PC-3 (cell line): ENCODE measurements at regions not wholly inside any gene's neighbourhood (a gene's known extent, or its start where the extent isn't known, plus 50 kb on each side); places are given as distances from the start of the nearest gene placed in this dataset.
"Not testable (repeated sequence)": the region's sequence is repeated elsewhere in the genome, so short reads cannot be mapped to it uniquely, and the experiment has no call there.

Experiments used
- ATAC-seq: fragments of 200-7000 bp; cut with Tn5 transposase; 2 replicates; pipeline ENCODE4 v1.9.1; 2020; ENCODE audit warnings: mild to moderate bottlenecking, moderate library complexity
- BruUV-seq: library from RNA; stranded (reverse); fragments of 400-500 nt; replicated peaks from 2 replicates; lab custom pipeline; 2021; lab: Mats Ljungman, UMichigan
- CTCF ChIA-PET: fragments of 300-600 bp; sonication (Branson Sonifier 250); formaldehyde crosslinking; loops from one replicate; lab custom pipeline; 2022; ENCODE audit warnings: antibody characterized with exemption; lab: Charles Lee
- POLR2A ChIA-PET: fragments of 300-600 bp; sonication (Branson Sonifier 250); formaldehyde crosslinking; loops from one replicate; lab custom pipeline; 2022; ENCODE audit warnings: antibody characterized with exemption; ENCODE audit not compliant: unreplicated experiment; lab: Charles Lee
- DNase-seq: peaks from one replicate; pipeline ENCODE4 v3.0.0-alpha.2; 2015
- H2AFZ ChIP-seq: fragments of 300-600 bp; sonication (generic); 2 replicates; pipeline ENCODE4 v1.6.0; 2016; ENCODE audit warnings: antibody characterized with exemption, low read length
- H3F3A ChIP-seq: fragments of 300-600 bp; sonication (generic); one replicate; pipeline ENCODE4 v1.6.0; 2017; ENCODE audit warnings: antibody characterized with exemption, low read length, control low read depth, mild to moderate bottlenecking; ENCODE audit not compliant: unreplicated experiment
- H3K27ac ChIP-seq: fragments of 300-600 bp; sonication (generic); 2 replicates; pipeline ENCODE4 v1.5.1; 2016; ENCODE audit warnings: mild to moderate bottlenecking, low read length
- H3K27me3 ChIP-seq: fragments of 300-600 bp; sonication (generic); 2 replicates; pipeline ENCODE4 v1.6.1; 2016; ENCODE audit warnings: low read length, mixed read lengths
- H3K36me3 ChIP-seq: fragments of 300-600 bp; sonication (generic); 2 replicates; pipeline ENCODE4 v1.6.1; 2016; ENCODE audit warnings: low read depth, mixed run types, low read length, mixed read lengths
- H3K4me1 ChIP-seq: fragments of 300-600 bp; sonication (generic); 2 replicates; pipeline ENCODE4 v1.5.1; 2016; ENCODE audit warnings: low read length; ENCODE audit not compliant: insufficient read depth
- H3K4me2 ChIP-seq: fragments of 300-600 bp; sonication (generic); 2 replicates; pipeline ENCODE4 v1.6.0; 2016; ENCODE audit warnings: low read length
- H3K4me3 ChIP-seq: fragments of 300-600 bp; sonication (generic); 2 replicates; pipeline ENCODE4 v1.5.1; 2016; ENCODE audit warnings: mild to moderate bottlenecking, low read length, mixed read lengths
- H3K79me2 ChIP-seq: fragments of 300-600 bp; sonication (generic); 2 replicates; pipeline ENCODE4 v1.6.1; 2017; ENCODE audit warnings: low read length, mixed read lengths
- H3K9ac ChIP-seq: fragments of 300-600 bp; sonication (generic); 2 replicates; pipeline ENCODE4 v1.6.0; 2016; ENCODE audit warnings: mild to moderate bottlenecking, low read length
- H3K9me2 ChIP-seq: fragments of 300-600 bp; sonication (generic); replicated peaks from 2 replicates; pipeline ENCODE4 v1.6.1; 2016; ENCODE audit warnings: mixed run types, low read length, mixed read lengths
- H3K9me3 ChIP-seq: fragments of 300-600 bp; sonication (generic); 2 replicates; pipeline ENCODE4 v1.6.1; 2016; ENCODE audit warnings: low read length, mixed read lengths
- H4K20me1 ChIP-seq: fragments of 300-600 bp; sonication (generic); 2 replicates; pipeline ENCODE4 v1.6.1; 2016; ENCODE audit warnings: low read length, mixed read lengths
- intact Hi-C: fragments of 100-400 bp; cut with micrococcal nuclease; formaldehyde crosslinking; loops from 2 replicates; pipeline ENCODE4 v1.9.0; 2023

DNA sequence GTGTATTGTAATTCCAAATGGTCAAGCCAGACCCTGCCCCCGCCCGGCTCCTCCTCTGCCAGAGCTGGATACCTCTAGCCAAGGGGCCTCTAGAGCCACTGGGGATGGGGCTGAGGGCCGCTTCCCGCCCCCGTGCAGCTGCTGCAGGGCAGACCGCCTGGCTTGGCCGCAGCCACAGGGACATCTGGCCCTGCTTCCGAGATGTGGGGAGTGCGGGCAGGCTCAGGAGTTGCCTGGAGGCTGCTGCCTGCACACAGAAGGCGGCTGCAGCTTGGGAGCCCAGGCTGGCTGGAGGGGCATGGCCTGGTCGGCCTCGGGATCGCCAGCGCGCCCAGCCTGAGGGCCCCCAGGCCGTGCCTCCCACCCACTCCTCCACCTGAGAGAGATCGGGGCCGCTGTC, 79.9 kb upstream of the ZNG1F start:
- BruUV-seq = not testable (repeated sequence)

DNA sequence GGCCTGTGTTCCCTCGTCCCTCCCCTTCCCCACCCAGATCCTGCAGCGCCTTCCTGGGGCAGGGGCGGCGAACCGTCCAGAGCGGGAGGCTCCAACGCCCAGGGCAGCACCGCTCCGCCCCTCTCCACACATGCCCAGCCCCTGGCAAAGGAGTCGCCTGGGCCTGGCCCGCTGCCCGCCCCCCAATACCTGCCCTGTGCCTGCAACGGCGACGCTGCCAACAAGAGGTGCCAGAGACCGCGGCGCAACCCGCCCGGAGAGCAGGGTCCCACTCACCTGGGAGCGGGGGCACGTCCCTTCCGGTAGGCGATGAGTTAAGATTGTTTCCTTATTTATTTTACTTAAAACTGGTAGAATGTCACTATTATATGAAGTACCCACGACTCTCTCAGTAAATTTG, 77.5 kb upstream of the ZNG1F start:
- H3K4me1 ChIP-seq, POLR2A ChIA-PET, H2AFZ ChIP-seq, H3K79me2 ChIP-seq, H3K27ac ChIP-seq, H3K9ac ChIP-seq, intact Hi-C loops, H3F3A ChIP-seq, H3K9me3 ChIP-seq, H3K4me3 ChIP-seq, ATAC-seq, H3K4me2 ChIP-seq, CTCF ChIA-PET, H3K9me2 ChIP-seq, DNase-seq, H3K36me3 ChIP-seq, H3K27me3 ChIP-seq, BruUV-seq, H4K20me1 ChIP-seq: not testable (repeated sequence)

More for the DNA sequence above, 79.9 kb upstream of the ZNG1F start:
- H3K4me2 ChIP-seq, H3K9me2 ChIP-seq, H4K20me1 ChIP-seq, H3K4me3 ChIP-seq, H3K9me3 ChIP-seq, H3F3A ChIP-seq, H3K9ac ChIP-seq, H3K27me3 ChIP-seq, H3K79me2 ChIP-seq, ATAC-seq, CTCF ChIA-PET, H3K27ac ChIP-seq, intact Hi-C loops, H2AFZ ChIP-seq, H3K4me1 ChIP-seq, POLR2A ChIA-PET, DNase-seq, H3K36me3 ChIP-seq: not testable (repeated sequence)

DNA sequence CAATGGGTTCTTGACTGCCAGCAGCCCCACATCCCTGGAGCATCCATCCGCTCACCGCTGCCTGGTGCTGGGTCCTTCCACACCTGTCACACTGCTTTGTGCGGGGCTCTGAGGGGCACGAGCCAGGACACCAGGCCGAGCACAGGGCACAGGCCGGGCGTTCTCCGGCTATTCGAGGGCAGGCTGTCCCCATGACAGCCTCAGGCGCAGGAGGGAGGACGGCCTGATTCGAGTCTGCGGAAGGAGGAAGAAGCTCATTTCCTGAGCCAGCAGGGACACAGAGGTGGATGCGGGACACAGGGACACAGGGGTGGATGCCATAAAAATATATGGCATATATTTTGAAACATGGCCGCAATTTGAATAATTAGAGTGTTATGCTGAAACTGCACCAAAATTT, 76.9 kb upstream of the ZNG1F start:
- intact Hi-C loops, CTCF ChIA-PET, H3K79me2 ChIP-seq, ATAC-seq, H4K20me1 ChIP-seq, H3K4me3 ChIP-seq, H3K27ac ChIP-seq, H3K27me3 ChIP-seq, H2AFZ ChIP-seq, DNase-seq, H3K36me3 ChIP-seq, BruUV-seq, H3K9me3 ChIP-seq, H3K9me2 ChIP-seq, H3K4me1 ChIP-seq, H3K9ac ChIP-seq, H3K4me2 ChIP-seq, POLR2A ChIA-PET, H3F3A ChIP-seq: not testable (repeated sequence)

DNA sequence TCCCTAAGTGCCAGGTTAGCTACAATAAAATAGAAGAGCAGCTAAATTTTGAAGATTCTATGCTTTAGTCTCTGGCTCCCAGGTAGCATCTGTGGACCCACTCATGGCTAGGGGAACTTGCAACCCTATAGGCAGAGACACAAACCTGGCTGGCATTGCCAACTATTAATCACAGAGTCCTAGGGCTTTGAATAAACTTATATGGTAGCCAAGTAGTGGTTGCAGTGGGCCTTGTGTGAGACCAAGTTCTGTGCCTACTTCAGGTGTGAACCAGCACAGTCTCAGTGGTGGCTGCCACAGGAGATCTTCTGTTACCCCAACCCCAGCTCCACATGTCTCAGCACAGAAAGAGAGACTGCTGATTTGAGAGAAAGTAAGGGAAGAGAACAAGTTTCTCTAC, 62.9 kb upstream of the ZNG1F start:
- H3K9me2 ChIP-seq, intact Hi-C loops, H3K79me2 ChIP-seq, H2AFZ ChIP-seq, H3K4me3 ChIP-seq, DNase-seq, H3K4me1 ChIP-seq, H3K27ac ChIP-seq, CTCF ChIA-PET, H3K36me3 ChIP-seq, H3K9ac ChIP-seq, POLR2A ChIA-PET, H3F3A ChIP-seq, H3K9me3 ChIP-seq, H4K20me1 ChIP-seq, ATAC-seq, BruUV-seq, H3K4me2 ChIP-seq, H3K27me3 ChIP-seq: not testable (repeated sequence)

DNA sequence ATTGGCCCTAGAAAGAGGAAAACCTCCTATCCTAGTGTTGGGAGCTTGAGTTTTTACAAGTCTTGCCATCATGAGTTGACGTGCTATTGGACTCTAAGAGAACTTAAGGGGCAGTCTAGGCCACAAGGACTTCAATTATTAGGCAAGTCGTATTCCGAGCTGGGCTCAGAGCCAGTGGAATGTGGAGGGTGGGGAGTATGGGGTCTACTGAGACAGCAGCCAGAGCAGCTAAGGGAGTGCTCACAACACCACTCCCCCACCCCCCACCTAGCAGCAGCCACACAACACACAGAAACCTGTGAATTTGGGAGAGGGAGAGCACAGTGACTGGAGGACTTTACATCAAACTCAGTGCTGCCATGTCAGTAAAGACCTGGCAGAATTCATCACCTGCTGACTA, 62.0 kb upstream of the ZNG1F start:
- BruUV-seq, H3K27me3 ChIP-seq, H3K9me2 ChIP-seq, POLR2A ChIA-PET, H3K36me3 ChIP-seq, H2AFZ ChIP-seq, H3K9me3 ChIP-seq, H3K79me2 ChIP-seq, H3K4me3 ChIP-seq, H3K9ac ChIP-seq, DNase-seq, intact Hi-C loops, ATAC-seq, H3K27ac ChIP-seq, H3K4me1 ChIP-seq, CTCF ChIA-PET, H3F3A ChIP-seq, H3K4me2 ChIP-seq, H4K20me1 ChIP-seq: not testable (repeated sequence)

DNA sequence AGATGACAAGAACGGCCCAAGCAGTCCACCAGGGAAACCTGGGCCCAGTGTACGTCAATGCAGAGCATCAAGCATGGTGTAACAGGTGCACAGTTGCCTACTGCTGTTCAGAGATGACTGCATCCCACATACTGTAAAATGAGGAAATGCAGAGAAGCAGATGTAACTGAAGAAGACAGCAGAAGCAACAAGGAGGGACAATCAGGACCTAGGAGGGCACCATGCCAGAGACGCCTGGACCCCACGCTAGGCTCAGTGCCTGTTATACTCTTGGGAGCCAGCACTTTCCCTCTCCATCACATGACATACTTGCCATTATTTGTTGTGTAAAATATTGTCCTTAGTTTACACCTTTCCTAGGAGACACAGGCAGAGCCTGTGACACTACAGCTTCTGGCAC, 57.6 kb upstream of the ZNG1F start:
- H3K9me2 ChIP-seq, H3K9ac ChIP-seq, H2AFZ ChIP-seq, H4K20me1 ChIP-seq, H3K4me1 ChIP-seq, ATAC-seq, H3K9me3 ChIP-seq, POLR2A ChIA-PET, H3K4me3 ChIP-seq, DNase-seq, H3K27me3 ChIP-seq, H3F3A ChIP-seq, H3K27ac ChIP-seq, H3K4me2 ChIP-seq, BruUV-seq, H3K36me3 ChIP-seq, CTCF ChIA-PET, H3K79me2 ChIP-seq, intact Hi-C loops: not testable (repeated sequence)
